ENCODE measurements at regions not wholly inside any gene's neighbourhood (a gene's known extent, or its start where the extent isn't known, plus 50 kb on each side); places are given as distances from the start of the nearest gene placed in this dataset.

GRCh38 chr5:38660194-38660668, 103.8 kb upstream of the LIFR start:
- Histone ChIP-seq H3K4me3 (ENCODE audit: low read depth, low read length) (no peak overlapping the region), H3K27ac (ENCODE audit: extremely low read depth, low read depth, low read length) (no peak overlapping the region), H3K36me3 (ENCODE audit: control insufficient read depth in 2 of 2, insufficient read depth in 1 of 2, low read length in 2 of 2) (no peaks in the 10 kb centered on the region), H3K4me1 (ENCODE audit: control insufficient read depth, insufficient read depth, low read length) (peaks cover 13% of the 10 kb centered on the region), H3K9me3 (ENCODE audit: control insufficient read depth, insufficient read depth, low read depth, low read length) (no peaks in the 10 kb centered on the region)
- ChIA-PET POLR2A (no interaction called here), CTCF (interaction anchor here (0.8 to 1.1 kb wide), 3 partner anchors 10 to 1978 kb away, joined by 3 to 4 read pairs (median 3); no protein-coding TSS in a partner anchor)
- TF ChIP-seq ZFP37 (tag by site-specific recombination; IDR thresholded peaks at IDR 0.05) (no peak), KLF8 (tag by site-specific recombination; IDR thresholded peaks at IDR 0.05) (peak; percentile 59), ZSCAN16 (tag by site-specific recombination; IDR thresholded peaks at IDR 0.05) (no peak), ZBTB20 (tag by site-specific recombination; IDR thresholded peaks at IDR 0.05) (no peak), ZNF175 (tag by site-specific recombination; IDR thresholded peaks at IDR 0.05) (no peak), TSHZ1 (tag by site-specific recombination; IDR thresholded peaks at IDR 0.05; ENCODE audit: borderline replicate concordance) (no peak), ZNF501 (tag by site-specific recombination; IDR thresholded peaks at IDR 0.05) (no peak), ZNF791 (tag by site-specific recombination; IDR thresholded peaks at IDR 0.05) (no peak), ZNF350 (tag by site-specific recombination; IDR thresholded peaks at IDR 0.05) (peak; percentile 87), MYNN (tag by site-specific recombination; IDR thresholded peaks at IDR 0.05; ENCODE audit: borderline replicate concordance) (no peak), KLF10 (tag by site-specific recombination; IDR thresholded peaks at IDR 0.05) (0 out of 2 replicates have a peak, but pooled peaks have one; percentile 27), MEIS1 (CRISPR knock-in tag; IDR thresholded peaks at IDR 0.05; ENCODE audit: borderline replicate concordance) (no peak), ZNF394 (tag by site-specific recombination; IDR thresholded peaks at IDR 0.05; ENCODE audit: borderline replicate concordance) (no peak; the same call in 1 of the 2 replicates), SP3 (tag by site-specific recombination; IDR thresholded peaks at IDR 0.05) (peak; percentile 40), FEZF1 (tag by site-specific recombination; IDR thresholded peaks at IDR 0.05) (no peak), SP7 (tag by site-specific recombination; IDR thresholded peaks at IDR 0.05) (no peak; the same call in 1 of the 2 replicates), ZNF658 (tag by site-specific recombination; IDR thresholded peaks at IDR 0.05) (no peak), ZNF221 (tag by site-specific recombination; IDR thresholded peaks at IDR 0.05; ENCODE audit: borderline replicate concordance) (no peak), ZNF76 (tag by site-specific recombination; IDR thresholded peaks at IDR 0.05; ENCODE audit: borderline replicate concordance, low read depth) (no peak), ZNF596 (tag by site-specific recombination; IDR thresholded peaks at IDR 0.05) (peak; percentile 91), ZNF19 (tag by site-specific recombination; IDR thresholded peaks at IDR 0.05; ENCODE audit: low read depth) (no peak), ZNF600 (tag by site-specific recombination; IDR thresholded peaks at IDR 0.05) (no peak), ZFP69B (tag by site-specific recombination; IDR thresholded peaks at IDR 0.05) (no peak), ZNF610 (tag by site-specific recombination; IDR thresholded peaks at IDR 0.05; ENCODE audit: borderline replicate concordance) (no peak), ZNF292 (tag by site-specific recombination; IDR thresholded peaks at IDR 0.05; ENCODE audit: borderline replicate concordance, low read depth) (no peak), SCRT2 (tag by site-specific recombination; IDR thresholded peaks at IDR 0.05) (peak; percentile 55; the same call in 1 of the 2 replicates), ZNF138 (tag by site-specific recombination; IDR thresholded peaks at IDR 0.05; ENCODE audit: borderline replicate concordance) (no peak), ZNF335 (tag by site-specific recombination; conservative IDR thresholded peaks at IDR 0.05) (peak; percentile 51), ZNF776 (tag by site-specific recombination; IDR thresholded peaks at IDR 0.05; ENCODE audit: borderline replicate concordance) (no peak), ZNF521 (tag by site-specific recombination; IDR thresholded peaks at IDR 0.05) (no peak), ZNF707 (tag by site-specific recombination; IDR thresholded peaks at IDR 0.05) (no peak), ZNF302 (tag by site-specific recombination; IDR thresholded peaks at IDR 0.05; ENCODE audit: low read depth) (no peak), ZNF239 (tag by site-specific recombination; IDR thresholded peaks at IDR 0.05) (no peak), MZF1 (tag by site-specific recombination; IDR thresholded peaks at IDR 0.05; ENCODE audit: borderline replicate concordance) (0 out of 2 replicates have a peak, but pooled peaks have one; percentile 36), ZNF544 (tag by site-specific recombination; IDR thresholded peaks at IDR 0.05) (no peak), HOXD13 (CRISPR knock-in tag; IDR thresholded peaks at IDR 0.05; ENCODE audit: borderline replicate concordance) (no peak), GLIS1 (tag by site-specific recombination; IDR thresholded peaks at IDR 0.05) (no peak; the same call in 1 of the 2 replicates), ZNF514 (tag by site-specific recombination; IDR thresholded peaks at IDR 0.05) (no peak), ZNF777 (tag by site-specific recombination; IDR thresholded peaks at IDR 0.05; ENCODE audit: borderline replicate concordance) (no peak), ZNF433 (tag by site-specific recombination; IDR thresholded peaks at IDR 0.05; ENCODE audit: low read depth) (no peak)
